ENCODE measurements at regions not wholly inside any gene's neighbourhood (a gene's known extent, or its start where the extent isn't known, plus 50 kb on each side); places are given as distances from the start of the nearest gene placed in this dataset.

- TF ChIP-seq GLI2 (tag by site-specific recombination; IDR thresholded peaks at IDR 0.05; ENCODE audit: borderline replicate concordance, low read depth): no peak
- TF ChIP-seq KLF7 (tag by site-specific recombination; IDR thresholded peaks at IDR 0.05; ENCODE audit: borderline replicate concordance): no peak
- no peak for TF ChIP-seq ZNF394 (tag by site-specific recombination; IDR thresholded peaks at IDR 0.05; ENCODE audit: borderline replicate concordance)
- no peak for TF ChIP-seq ZFP69B (tag by site-specific recombination; IDR thresholded peaks at IDR 0.05)
- no peak for TF ChIP-seq ZNF23 (tag by site-specific recombination; IDR thresholded peaks at IDR 0.05; ENCODE audit: borderline replicate concordance)
- TF ChIP-seq ZNF404 (tag by site-specific recombination; IDR thresholded peaks at IDR 0.05): no peak
- no peak for TF ChIP-seq ZNF19 (tag by site-specific recombination; IDR thresholded peaks at IDR 0.05; ENCODE audit: low read depth)
Measured at GRCh38 chr14:98914942-98915341, 357.1 kb downstream of the BCL11B start (continued).

DNA sequence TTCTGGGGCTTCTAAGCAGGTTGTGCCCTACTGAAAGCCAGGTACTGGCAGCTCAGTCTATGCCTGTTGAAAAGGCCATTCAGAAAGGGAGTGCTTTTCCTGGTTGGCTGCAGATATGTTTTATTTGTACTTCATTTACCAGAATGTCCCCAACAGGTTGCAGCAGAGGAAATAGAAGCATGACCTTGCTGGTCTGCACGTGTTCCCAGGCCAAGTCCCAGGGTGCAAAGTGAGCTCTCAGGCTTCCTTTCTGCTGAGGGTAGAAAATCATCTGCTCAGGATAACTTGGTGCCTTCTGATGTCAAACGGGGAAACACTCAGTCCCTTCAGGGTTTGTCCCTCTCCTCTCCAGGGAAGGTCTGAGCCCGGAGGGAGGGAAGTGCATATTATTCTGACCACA, 356.4 kb downstream of the BCL11B start:
- CTCF ChIA-PET: no interaction called here
- Histone ChIP-seq H3K27ac (ENCODE audit: extremely low read depth, low read depth, low read length) (no peak overlapping the region), H3K4me1 (ENCODE audit: control insufficient read depth, insufficient read depth, low read length) (no peaks in the 10 kb centered on the region), H3K4me3 (ENCODE audit: low read depth, low read length) (no peak overlapping the region), H3K36me3 (ENCODE audit: control insufficient read depth in 2 of 2, insufficient read depth in 1 of 2, low read length in 2 of 2) (no peaks in the 10 kb centered on the region), H3K9me3 (ENCODE audit: control insufficient read depth, insufficient read depth, low read depth, low read length) (no peaks in the 10 kb centered on the region)
- TF ChIP-seq ZNF114 (tag by site-specific recombination; IDR thresholded peaks at IDR 0.05): no peak
- no peak for TF ChIP-seq PRDM10 (tag by site-specific recombination; IDR thresholded peaks at IDR 0.05)
- no peak for TF ChIP-seq ZIC2 (tag by site-specific recombination; IDR thresholded peaks at IDR 0.05)
- no peak for TF ChIP-seq ZNF555 (tag by site-specific recombination; conservative IDR thresholded peaks at IDR 0.05)
- TF ChIP-seq KLF1 (tag by site-specific recombination; IDR thresholded peaks at IDR 0.05): no peak
- no peak for TF ChIP-seq KLF7 (tag by site-specific recombination; IDR thresholded peaks at IDR 0.05; ENCODE audit: borderline replicate concordance)
- TF ChIP-seq ZNF777 (tag by site-specific recombination; IDR thresholded peaks at IDR 0.05; ENCODE audit: borderline replicate concordance): no peak
- no peak for TF ChIP-seq CTCF (tag by site-specific recombination; IDR thresholded peaks at IDR 0.05)
- TF ChIP-seq, protein P1, sequence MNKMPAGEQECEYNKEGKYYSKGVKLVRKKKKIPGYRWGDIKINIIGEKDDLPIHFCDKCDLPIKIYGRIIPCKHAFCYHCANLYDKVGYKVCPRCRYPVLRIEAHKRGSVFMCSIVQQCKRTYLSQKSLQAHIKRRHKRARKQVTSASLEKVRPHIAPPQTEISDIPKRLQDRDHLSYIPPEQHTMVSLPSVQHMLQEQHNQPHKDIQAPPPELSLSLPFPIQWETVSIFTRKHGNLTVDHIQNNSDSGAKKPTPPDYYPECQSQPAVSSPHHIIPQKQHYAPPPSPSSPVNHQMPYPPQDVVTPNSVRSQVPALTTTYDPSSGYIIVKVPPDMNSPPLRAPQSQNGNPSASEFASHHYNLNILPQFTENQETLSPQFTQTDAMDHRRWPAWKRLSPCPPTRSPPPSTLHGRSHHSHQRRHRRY (tag by site-specific recombination; IDR thresholded peaks at IDR 0.05): no peak
- no peak for TF ChIP-seq SETDB1 (IDR thresholded peaks at IDR 0.05; ENCODE audit: insufficient read length, low read length)
- TF ChIP-seq ZNF138 (tag by site-specific recombination; IDR thresholded peaks at IDR 0.05; ENCODE audit: borderline replicate concordance): no peak
- TF ChIP-seq, protein P2, sequence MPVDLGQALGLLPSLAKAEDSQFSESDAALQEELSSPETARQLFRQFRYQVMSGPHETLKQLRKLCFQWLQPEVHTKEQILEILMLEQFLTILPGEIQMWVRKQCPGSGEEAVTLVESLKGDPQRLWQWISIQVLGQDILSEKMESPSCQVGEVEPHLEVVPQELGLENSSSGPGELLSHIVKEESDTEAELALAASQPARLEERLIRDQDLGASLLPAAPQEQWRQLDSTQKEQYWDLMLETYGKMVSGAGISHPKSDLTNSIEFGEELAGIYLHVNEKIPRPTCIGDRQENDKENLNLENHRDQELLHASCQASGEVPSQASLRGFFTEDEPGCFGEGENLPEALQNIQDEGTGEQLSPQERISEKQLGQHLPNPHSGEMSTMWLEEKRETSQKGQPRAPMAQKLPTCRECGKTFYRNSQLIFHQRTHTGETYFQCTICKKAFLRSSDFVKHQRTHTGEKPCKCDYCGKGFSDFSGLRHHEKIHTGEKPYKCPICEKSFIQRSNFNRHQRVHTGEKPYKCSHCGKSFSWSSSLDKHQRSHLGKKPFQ (tag by site-specific recombination; IDR thresholded peaks at IDR 0.05): no peak
- TF ChIP-seq ZNF596 (tag by site-specific recombination; IDR thresholded peaks at IDR 0.05): no peak
- no peak for TF ChIP-seq ZNF155 (tag by site-specific recombination; IDR thresholded peaks at IDR 0.05)
- TF ChIP-seq ZNF629 (tag by site-specific recombination; IDR thresholded peaks at IDR 0.05): no peak
- TF ChIP-seq SALL2 (tag by site-specific recombination; IDR thresholded peaks at IDR 0.05; ENCODE audit: borderline replicate concordance): no peak
- no peak for TF ChIP-seq ZNF146 (tag by site-specific recombination; IDR thresholded peaks at IDR 0.05)
- no peak for TF ChIP-seq WT1 (tag by site-specific recombination; IDR thresholded peaks at IDR 0.05)
- POLR2A ChIA-PET: no interaction called here
